CD4-positive, alpha-beta T cell treated with Interleukin-15 for 4 hours (primary cell): ENCODE measurements at regions not wholly inside any gene's neighbourhood (a gene's known extent, or its start where the extent isn't known, plus 50 kb on each side); places are given as distances from the start of the nearest gene placed in this dataset.

ENCODE experiments used
- DNase-seq: peaks from one replicate; pipeline ENCODE4 v3.0.0-alpha.2; 2020; ENCODE audit warnings: low spot score

DNA sequence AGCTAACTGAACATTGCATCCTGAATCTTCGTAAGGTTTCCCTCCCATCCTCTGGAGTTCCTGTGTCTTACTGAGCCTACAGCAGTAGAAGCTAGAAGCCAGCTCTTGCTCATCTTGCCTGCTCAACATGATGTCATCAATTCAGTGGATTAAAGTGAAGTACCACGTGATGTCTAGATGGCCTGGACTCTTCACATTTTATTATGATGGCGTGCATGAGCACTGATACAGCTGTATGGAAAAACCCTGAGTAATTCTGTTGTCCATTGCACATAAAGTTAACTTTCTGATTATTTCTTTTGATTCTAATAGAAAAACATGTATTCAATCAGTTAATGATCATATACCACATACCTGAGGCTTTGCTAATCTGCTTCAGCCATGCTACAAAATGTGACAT, 2387.7 kb upstream of the TENM3 start:
- DNase-seq: no peak

DNA sequence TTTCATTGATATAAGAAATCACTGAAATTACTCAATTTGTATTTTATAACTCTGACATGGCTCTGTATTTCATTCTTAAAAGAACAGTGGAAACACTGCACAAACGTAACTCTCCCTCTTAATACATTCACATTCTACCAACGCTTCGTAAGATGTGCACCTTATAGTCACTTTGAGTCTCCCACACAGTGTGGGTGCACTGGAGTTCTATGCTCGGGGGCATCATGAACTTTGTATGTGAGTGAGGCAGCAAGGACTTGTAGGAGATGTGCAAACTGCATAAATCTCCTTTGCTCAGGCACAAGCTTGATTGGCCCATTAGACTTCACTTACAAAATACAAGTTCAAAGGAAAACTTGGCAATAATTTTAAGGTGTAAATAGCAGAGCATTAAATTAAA, 2385.0 kb upstream of the TENM3 start:
- DNase-seq: no peak

DNA sequence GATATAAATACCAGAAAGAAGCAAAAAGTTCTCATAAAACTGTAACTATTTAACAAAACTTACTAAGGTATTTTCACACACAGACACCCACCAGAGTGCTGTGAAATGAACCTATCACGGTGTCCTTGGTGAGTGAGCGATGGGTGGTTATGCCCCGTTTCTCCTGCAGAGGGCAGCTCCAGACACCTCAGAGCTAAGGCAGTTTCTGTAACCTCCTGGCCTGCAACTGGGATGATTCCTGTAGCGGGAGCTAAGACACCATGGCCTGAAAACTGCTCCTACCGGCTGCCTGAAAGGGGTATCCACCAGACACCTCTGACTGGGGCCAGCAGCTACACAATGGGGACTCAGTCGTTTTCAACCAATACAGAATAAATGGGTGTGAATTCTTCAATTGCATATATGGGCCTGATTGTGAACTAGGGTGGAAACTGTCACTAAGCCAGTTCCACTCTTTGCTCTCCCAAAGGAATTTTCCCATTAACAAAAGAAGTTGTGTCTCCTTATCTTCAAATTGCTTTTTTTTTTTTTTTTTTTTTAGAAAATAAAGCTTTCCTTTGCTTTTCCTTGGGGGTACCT, 2375.8 kb upstream of the TENM3 start:
- DNase-seq: no peak

DNA sequence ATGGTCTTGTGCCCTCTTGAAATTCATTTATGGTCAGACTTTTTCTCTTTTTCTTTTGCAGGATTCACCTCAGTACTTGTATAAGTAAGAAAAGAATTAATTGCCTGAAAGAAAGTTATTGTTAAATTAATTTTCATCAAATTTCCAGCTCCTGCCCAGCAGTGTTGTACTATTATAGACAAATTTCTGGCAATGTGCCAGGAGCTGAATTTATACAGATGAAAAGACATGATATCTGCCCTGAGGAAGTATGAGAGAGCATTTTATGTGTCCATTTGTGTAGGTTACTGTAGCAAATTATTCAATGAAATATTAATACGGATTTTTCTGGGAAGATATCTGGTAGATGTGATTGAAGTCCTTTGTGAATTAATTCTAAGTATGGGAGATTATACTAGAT, 2371.5 kb upstream of the TENM3 start:
- no peak for DNase-seq

DNA sequence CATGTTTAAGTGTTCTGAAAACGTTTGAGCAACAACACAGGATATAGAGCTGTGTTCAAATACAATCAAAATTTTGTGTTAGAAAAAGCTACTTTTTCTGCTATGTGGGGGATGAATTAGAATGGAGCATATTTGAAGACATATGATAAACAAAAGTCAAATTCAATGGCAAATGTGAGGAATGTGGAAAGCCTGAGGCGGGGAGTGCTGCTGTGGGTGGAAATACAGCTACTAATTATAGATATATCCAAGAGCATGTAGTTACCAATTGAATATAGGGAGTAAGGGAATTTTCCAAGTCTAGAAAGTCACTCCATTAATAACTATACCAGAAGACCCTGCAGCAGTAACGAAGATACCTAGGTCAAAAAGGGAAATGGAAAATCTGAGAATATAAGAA, 2370.4 kb upstream of the TENM3 start:
- DNase-seq: no peak

DNA sequence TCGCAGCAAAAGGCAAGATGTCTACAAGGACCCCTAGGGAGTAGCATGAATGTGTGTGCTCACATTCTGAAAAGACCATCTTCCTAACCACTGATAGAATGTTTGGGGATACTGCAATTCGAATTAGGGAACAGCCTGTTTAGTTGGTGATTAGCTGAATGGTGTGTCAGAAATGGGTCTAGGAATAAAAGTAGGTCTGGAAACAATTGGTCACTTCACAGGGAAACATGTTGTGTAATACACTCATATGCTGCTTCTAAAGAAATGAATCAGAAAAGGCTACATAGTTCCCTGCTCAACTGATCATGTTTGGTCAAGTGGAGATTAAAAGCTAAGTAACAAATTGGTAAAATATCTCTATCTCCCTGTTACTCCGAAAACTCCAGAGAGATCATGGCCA, 2362.4 kb upstream of the TENM3 start:
- DNase-seq: no peak

DNA sequence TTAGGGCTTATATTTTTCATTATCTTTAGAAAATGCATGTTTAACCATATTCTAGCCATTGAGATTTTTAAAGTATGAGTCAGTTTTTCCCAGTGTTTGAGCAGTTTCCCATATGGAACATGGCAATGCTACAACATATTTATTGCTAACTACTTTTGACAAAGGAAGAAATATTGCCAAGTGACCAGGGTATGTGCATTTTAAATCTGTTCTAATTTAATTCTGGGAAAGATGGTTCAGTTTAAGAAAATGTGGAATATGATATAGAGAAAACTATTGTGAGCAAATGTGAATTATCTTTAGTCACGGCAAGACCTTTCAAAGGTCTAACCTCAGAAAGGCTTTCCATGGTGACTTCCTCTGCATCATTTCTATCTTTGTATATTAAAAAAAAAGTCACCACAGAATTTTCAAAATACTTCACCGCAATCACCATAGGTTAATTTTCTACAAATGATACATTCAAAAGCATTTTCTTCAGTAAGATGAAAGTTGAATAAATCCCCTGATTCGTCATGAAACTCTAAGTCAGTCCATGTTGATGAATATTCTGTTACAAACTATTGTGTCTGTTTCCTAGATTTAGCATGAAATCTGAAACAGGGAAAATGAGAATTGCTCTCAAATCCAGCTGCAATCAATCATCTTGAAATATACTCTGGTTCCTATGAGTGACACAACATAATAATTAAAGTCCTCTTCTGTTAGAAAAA, 2349.0 kb upstream of the TENM3 start:
- DNase-seq: no peak

DNA sequence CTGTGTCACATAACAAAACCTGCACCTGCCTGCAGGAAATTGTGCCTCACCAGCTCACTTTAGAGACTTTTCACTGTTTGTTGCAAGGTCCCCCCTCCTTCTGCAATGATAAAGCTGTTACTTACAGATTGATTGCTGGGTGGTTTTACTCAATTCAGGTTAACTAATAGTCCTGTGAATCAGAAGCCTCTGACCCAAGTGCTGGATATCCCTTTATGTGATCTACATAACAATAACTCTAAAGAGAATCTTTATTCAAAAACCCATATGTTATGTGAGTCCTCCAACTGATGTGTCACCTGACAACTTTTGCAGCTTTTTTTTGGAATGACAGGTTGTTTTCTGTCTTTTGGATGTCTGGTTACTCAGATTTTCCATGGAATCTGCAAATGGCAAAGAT, 2323.6 kb upstream of the TENM3 start:
- no peak for DNase-seq

DNA sequence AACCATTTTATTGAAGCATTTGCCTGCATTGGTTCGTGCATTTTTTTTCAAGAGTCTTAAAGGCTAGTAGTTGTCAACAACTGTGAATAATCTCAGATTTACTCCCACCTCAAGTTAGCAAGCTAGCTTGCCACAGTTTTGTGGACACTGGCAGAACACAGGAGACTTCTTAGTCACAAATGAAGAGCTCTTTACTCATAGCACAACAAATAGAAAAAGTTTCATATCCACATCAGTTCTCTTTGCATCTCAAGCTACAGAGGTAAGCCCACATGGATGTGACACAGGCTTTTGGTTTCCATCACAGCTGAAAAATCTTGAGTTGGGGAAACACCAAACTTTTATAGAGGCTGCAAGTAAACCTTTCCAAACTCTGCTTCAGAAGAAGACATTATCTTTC, 2315.7 kb upstream of the TENM3 start:
- DNase-seq: no peak

DNA sequence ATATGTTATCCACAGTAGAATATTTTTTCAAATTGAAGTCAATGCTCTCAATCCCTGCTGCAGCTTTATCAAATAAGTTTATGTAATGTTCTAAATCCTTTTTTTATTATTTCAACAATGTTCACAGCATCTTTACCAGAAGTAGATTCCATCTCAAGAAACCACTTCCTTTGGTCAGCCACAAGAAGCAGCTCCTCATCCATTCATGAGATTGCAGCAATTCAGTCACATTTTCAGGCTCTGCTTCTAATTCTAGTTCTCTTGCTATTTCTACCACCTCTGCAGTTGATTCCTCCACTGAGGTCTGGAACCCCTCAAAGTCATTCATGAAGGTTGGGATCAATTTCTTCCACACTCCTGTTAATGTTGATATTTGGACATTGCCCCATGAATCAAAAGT, 2301.3 kb upstream of the TENM3 start:
- DNase-seq: no peak

DNA sequence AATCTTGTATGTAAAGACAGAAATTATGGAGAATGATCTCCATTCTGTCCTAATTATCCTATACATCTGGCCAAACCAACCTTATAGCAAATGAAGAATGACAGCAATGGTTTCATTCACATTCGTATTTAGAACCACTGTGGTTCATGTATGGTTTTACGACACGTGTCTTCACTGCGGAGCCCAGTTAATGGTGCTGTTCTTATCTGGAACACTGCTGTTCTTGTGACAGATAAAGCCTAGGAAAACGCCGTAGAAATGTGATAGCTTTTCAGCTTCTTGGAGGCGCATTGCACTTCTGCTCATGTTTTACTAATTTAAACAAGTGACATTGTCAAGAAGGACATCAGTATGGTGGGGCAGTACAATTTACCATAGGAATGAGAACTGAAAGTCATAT, 2266.4 kb upstream of the TENM3 start:
- DNase-seq: no peak

DNA sequence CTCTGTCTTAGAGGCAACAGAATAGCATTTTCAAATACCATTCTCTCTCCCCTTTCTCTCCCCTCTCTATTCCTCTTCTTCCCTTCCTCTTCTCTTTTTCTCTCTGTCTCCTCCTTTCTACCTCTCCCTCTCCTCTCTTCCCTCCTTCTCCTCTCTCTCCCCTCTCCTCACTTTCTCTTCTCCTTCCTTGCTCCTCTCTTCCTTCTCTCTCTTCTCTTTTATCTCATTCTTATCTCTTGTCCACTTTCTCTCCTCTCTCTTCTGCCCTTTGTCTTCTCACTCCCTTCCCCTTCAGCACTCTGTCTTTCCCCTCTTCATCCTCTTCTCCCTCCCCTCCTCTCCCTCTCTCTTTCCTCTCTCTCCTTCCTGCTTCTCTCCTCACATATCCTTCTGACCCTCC, 2265.8 kb upstream of the TENM3 start:
- DNase-seq: no peak

DNA sequence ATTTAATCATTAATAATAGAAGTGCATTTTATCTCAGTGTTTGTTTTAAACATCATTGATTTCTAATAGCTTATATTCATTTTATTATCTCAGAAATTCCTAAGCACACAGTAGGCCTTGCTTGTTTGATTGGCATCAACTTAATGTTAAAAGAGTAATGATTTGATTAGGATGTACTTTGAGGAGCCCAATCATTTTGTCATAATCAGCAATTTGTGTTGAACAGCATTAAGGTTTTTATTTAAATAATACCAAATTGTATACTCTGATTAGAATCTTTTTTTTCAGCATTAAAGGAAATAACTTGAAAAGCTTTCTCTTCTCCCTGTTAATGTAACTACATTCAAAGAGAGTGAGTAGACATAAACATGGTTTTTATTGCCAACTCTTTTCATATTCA, 2262.0 kb upstream of the TENM3 start:
- DNase-seq: no peak

DNA sequence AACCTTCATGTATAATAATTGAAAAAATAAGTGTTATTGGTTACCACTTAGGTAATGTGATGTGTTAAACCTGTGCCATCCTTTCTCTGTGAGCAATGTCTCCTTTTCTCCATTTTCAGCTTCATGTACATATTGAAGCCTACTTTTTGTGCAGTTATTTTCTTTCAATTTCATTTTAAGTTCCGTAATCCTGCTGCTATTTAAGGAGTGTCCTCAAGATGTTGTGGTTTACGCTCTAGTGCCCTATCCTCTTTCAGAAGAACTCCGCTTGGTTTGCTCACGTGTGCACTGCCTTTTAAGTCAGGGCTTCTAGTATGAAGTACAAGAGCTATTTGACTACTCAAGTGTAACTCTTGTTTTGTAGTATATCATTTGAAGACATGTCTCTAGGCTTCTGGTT, 2253.2 kb upstream of the TENM3 start:
- no peak for DNase-seq

DNA sequence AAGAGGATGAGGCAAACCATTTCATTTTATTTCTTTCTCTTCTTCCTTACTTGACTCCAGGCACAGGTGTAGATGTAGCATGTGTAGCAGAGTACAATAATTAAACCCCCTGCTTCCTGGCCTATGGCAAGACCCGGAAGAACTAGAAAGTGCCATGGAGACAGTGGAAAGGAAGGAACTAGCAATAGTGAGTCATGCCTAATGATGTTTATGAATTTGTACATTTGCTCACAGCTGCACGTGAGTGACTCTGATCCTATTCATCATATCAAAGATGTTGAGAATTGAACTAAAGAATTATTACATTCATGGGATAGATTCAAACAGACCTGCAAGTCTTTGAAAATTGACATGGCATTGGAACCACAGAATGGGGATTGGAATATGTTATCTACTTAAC, 2233.9 kb upstream of the TENM3 start:
- no peak for DNase-seq

DNA sequence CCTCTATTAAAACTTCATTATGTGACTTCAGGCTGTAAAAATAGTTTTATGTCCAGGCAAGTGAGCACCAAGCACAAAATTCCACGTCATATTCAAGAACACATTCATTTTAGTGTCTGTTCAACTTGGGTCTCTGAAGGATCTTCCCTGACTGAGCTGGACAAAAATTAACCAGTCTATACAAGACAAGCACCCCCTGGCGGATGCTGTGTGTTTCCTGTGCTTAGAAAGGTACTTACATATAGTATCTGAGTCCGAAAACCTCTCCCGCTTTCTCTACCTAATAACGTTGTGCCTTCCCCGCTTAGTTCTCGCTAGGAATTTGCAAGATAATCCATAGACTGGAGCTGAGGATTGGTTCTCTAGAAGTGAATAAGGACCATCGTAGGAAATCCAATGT, 2214.5 kb upstream of the TENM3 start:
- DNase-seq: no peak

DNA sequence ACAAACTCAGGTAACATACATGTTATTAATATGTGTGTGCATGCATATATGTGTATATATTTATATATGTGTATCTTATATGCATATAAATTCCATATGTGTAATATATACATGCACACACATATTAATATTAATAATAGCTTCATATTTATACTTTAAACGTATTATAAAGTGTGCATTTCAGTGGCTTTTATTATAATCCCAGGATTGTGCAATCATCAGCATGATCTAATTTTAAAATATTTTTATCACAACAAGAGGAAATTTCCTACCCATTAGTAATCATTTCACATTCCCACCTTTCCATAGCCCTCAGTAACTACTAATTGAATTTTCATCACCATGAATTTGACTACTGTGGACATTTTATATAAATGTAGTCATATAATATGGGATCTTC, 2211.9 kb upstream of the TENM3 start:
- no peak for DNase-seq

DNA sequence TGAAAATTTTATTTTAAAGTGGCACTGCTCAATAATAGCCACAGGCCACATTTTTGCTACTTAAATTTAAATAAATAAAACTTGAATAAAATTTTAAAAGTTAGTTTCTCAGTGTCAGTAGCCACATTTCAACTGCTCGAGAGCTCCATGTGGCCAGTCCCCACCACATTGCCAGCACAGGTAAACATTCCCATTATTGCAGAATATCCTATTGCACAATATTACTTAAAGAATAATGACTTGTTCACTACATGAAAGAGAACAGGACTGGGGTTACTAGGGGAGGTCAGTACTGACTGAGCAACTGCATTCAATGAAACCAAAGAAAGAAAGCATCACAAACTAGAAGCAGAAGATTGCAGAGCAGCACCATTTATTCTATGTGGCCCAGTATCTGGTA, 2201.6 kb upstream of the TENM3 start:
- DNase-seq: no peak

DNA sequence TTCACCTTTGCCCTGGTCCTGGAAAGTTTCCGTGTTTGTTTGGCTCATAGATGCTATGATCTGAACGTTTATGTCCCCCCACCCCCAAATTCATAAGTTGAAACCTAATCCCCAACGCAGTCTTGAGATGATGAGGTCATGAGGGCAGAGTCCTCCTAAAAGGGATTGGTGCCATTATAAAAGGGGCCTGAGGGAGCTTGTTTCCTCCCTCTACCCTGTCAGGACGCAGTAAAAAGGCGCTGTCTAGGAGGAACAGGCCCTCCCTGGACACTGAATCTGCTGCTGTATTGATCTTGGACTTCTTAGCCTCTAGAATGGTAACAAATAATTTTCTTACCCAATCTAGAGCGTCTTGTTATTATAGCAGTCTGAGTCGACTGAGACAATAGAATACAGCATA, 2190.6 kb upstream of the TENM3 start:
- no peak for DNase-seq

DNA sequence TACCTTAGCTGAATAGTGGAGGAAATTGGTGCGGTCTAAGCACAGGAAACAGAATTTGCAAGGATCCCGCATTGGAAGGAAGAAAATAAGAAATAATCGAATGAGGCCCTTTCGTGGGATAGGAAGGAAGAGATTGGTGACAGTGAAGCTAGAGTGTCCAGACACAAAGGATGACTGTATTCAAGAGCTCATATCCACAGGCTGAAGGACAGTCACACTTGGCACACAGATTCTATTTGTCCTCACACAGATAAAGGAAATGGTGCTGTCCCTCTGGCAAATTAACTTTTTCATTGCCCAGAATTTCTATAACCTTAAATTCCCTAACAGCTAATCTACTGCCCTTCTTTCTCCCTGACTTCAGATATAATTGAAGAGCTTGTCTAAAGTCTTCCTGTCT, 2188.9 kb upstream of the TENM3 start:
- no peak for DNase-seq

DNA sequence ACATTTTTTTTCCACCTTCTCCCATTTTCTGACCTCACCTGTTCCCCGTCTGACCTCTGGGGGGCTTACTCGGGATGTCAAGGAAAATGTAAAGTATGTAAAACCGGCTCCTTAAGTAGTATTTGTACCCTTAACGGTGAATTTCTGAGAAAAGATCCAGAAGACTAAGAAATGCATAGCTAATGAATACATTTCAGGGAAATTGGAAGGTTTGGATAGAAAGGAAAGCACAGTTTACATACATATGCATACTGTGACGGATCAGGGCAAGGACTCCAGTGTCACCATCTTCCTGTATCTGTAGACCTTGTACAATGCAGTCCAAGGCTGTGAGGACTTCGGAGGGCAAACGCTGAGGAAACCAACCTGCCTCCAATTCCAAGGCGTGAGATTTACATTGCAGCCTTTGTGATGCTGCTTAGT, 2185.9 kb upstream of the TENM3 start:
- DNase-seq: no peak

DNA sequence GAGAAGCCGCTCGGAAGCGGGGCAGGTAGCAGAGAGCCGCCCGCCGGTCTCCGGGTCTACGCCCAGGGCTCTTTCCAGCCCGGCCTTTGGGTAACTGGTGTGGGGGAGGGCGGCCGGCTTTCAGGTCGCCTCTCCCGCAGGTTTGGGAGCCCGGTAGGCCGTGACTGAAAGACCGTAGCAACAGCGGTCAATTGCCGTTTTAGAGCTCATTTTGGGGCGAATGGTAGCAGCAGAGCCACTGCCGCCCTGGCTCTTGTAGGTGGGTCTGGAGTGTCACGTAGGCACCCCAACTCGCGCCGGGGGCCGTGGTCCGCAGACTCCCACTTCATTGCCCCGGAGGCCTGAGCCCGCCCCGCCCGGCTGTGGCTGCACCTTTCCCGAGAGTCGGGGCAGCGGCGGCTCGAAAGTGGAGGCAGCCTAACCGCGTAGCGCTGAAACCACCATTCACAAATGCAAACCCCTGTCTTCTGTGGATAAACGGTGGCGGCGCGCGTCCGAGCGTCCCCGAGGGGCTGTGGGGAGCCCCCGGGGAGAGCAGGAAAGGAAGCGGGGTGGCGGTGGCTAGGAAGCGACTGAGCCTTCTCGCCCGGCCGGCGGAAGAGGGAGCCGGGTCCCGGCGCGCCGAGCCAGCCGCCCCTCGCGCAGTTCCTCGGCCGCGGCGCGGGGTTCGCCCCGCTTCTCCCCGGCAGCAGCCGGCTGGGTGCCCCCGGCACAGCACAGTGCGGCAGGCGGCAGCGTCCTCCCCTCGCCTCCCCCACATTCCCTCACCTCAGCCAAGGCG, 2185.1 kb upstream of the TENM3 start:
- no peak for DNase-seq

DNA sequence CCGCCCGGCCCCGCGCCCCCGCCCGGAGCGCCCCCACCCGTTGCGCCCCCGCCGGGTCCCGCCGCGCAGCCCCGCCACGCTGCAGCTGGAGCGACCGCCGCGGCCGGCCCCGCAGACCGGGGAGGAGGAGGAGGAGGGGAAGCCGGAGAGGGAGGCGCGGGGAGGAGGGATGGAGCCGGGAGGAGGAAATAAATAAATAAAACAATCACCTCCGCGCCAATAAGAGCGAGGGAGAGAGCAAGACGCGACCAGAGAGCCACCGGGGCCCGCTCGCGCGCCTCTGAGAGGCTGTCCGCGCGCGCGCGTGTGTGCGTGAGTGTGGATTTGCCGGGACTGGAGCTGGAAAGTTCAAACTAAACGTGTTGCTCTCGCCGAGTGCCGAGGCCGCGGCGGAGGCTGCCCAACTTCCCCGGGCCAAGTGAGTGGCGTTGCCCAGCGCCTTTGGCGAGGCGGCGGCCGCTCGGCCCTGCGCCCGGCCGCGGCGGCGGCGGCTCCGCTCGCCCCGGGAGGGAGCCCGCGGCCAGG, 2184.4 kb upstream of the TENM3 start:
- DNase-seq: no peak
